Stimulated activated CD8-positive, alpha-beta memory T cell treated with anti-CD3 and anti-CD28 coated beads, Interleukin-2, amount 100 ng/mL, for 1 hour (primary cell): ENCODE measurements at regions not wholly inside any gene's neighbourhood (a gene's known extent, or its start where the extent isn't known, plus 50 kb on each side); places are given as distances from the start of the nearest gene placed in this dataset.

ENCODE experiments used
- DNase-seq, 2 donors: peaks; one replicate each; pipeline ENCODE4 v3.0.0-alpha.2; 2020; ENCODE audit warnings: low read depth in 2 of 2

GRCh38 chr5:17893026-17893635 lies 258.9 kb downstream of the TAF11L14 start:
- DNase-seq, result no peak

- no peak for DNase-seq
These were observed 261.2 kb downstream of the TAF11L14 start for GRCh38 chr5:17895288-17896033.

GRCh38 chr5:17896605-17897004 lies 262.3 kb downstream of the TAF11L14 start:
- DNase-seq, result no peak

- no peak for DNase-seq
These were observed 263.5 kb downstream of the TAF11L14 start for GRCh38 chr5:17897776-17898175.

- DNase-seq, result no peak
These were observed 264.5 kb downstream of the TAF11L14 start for GRCh38 chr5:17898766-17899165.

- no peak for DNase-seq
These were observed 272.8 kb downstream of the TAF11L14 start for GRCh38 chr5:17907094-17907493.

GRCh38 chr5:17910318-17910717 lies 276.1 kb downstream of the TAF11L14 start:
- no peak for DNase-seq

- DNase-seq, result no peak
These were observed 278.5 kb downstream of the TAF11L14 start for GRCh38 chr5:17912794-17913193.

- no peak for DNase-seq
These were observed 282.2 kb downstream of the TAF11L14 start for GRCh38 chr5:17916446-17916845.

GRCh38 chr5:17917465-17917864 lies 283.2 kb downstream of the TAF11L14 start:
- no peak for DNase-seq

- DNase-seq, result no peak
These were observed 284.3 kb downstream of the TAF11L14 start for GRCh38 chr5:17918373-17919104.

- DNase-seq, result no peak
These were observed 291.0 kb downstream of the TAF11L14 start for GRCh38 chr5:17925276-17925675.

GRCh38 chr5:17928581-17928981 lies 294.3 kb downstream of the TAF11L14 start:
- no peak for DNase-seq

- no peak for DNase-seq
These were observed 294.9 kb downstream of the TAF11L14 start for GRCh38 chr5:17929171-17929570.

- no peak for DNase-seq
These were observed 296.1 kb downstream of the TAF11L14 start for GRCh38 chr5:17930346-17930745.

- no peak for DNase-seq
These were observed 309.8 kb downstream of the TAF11L14 start for GRCh38 chr5:17944046-17944445.

GRCh38 chr5:17947029-17947428 lies 312.8 kb downstream of the TAF11L14 start:
- no peak for DNase-seq

GRCh38 chr5:17951392-17952169 lies 317.3 kb downstream of the TAF11L14 start:
- DNase-seq, result no peak

- DNase-seq, result no peak
These were observed 318.0 kb downstream of the TAF11L14 start for GRCh38 chr5:17952231-17952630.

GRCh38 chr5:17964067-17964466 lies 329.8 kb downstream of the TAF11L14 start:
- no peak for DNase-seq

GRCh38 chr5:17966640-17967402 lies 332.6 kb downstream of the TAF11L14 start:
- no peak for DNase-seq
